GM12878 (cell line): ENCODE measurements at regions not wholly inside any gene's neighbourhood (a gene's known extent, or its start where the extent isn't known, plus 50 kb on each side); places are given as distances from the start of the nearest gene placed in this dataset.

ENCODE experiments used
- BHLHE40 ChIP-seq, 2 experiments: fragments of 450-650 bp in 1 of 2; IDR thresholded peaks; 2 replicates each; pipeline ENCODE4 v1.6.1; 2011 to 2017; ENCODE audit warnings: low read depth in 2 of 2, borderline replicate concordance in 1 of 2, improper control_type of control experiment in 1 of 2, low read length in 1 of 2, mild to moderate bottlenecking in 1 of 2
- CEBPB ChIP-seq, 2 experiments: fragments of 150-350 bp in 1 of 2; IDR thresholded peaks; 2 replicates each; pipeline ENCODE4 v1.6.1; 2012 to 2014; ENCODE audit warnings: low read depth in 2 of 2, low read length in 2 of 2, borderline replicate concordance in 1 of 2, inconsistent platforms in 1 of 2
- CHD2 ChIP-seq: IDR thresholded peaks from 2 replicates; pipeline ENCODE4 v1.6.1; 2011; ENCODE audit warnings: low read depth, low read length, improper control_type of control experiment, borderline replicate concordance
- KAT2A ChIP-seq: conservative IDR thresholded peaks from 2 replicates; pipeline ENCODE4 v1.6.1; 2011; ENCODE audit warnings: low read depth, low read length; ENCODE audit not compliant: control insufficient read depth
- MTA2 ChIP-seq: fragments of 450-650 bp; IDR thresholded peaks from 2 replicates; pipeline ENCODE4 v1.6.1; 2016; ENCODE audit warnings: low read depth, mild to moderate bottlenecking, moderate library complexity
- MTA3 ChIP-seq: IDR thresholded peaks from 2 replicates; pipeline ENCODE4 v1.6.1; 2012; ENCODE audit warnings: low read length, inconsistent platforms, borderline replicate concordance
- MXI1 ChIP-seq: fragments of 150-350 bp; IDR thresholded peaks from 2 replicates; pipeline ENCODE4 v1.6.1; 2011; ENCODE audit warnings: low read depth, mild to moderate bottlenecking, inconsistent platforms, low read length, improper control_type of control experiment
- MYB ChIP-seq: fragments of 150-350 bp; IDR thresholded peaks from 2 replicates; pipeline ENCODE4 v1.6.1; 2014; ENCODE audit warnings: mild to moderate bottlenecking, low read depth, low read length, borderline replicate concordance
- SP1 ChIP-seq: IDR thresholded peaks from one replicate; pipeline ENCODE4 v1.6.1; 2011; ENCODE audit warnings: low read depth, low read length
- STAT3 ChIP-seq: IDR thresholded peaks from 2 replicates; pipeline ENCODE4 v1.6.1; 2011; ENCODE audit warnings: low read depth, low read length, improper control_type of control experiment
- ZNF384 ChIP-seq: IDR thresholded peaks from 2 replicates; pipeline ENCODE4 v1.6.1; 2012; ENCODE audit warnings: low read depth, mild to moderate bottlenecking, low read length, improper control_type of control experiment, borderline replicate concordance
- TF ChIP-seq, protein P1 (sequence below): fragments of 150-350 bp; IDR thresholded peaks from 2 replicates; pipeline ENCODE4 v1.6.1; 2014; ENCODE audit warnings: mild to moderate bottlenecking, low read depth, low read length
- TF ChIP-seq, protein P2 (sequence below): IDR thresholded peaks from 2 replicates; pipeline ENCODE4 v1.6.1; 2011; ENCODE audit warnings: mild to moderate bottlenecking, low read depth, low read length, moderate library complexity; ENCODE audit not compliant: insufficient replicate concordance
- TF ChIP-seq, protein P3 (sequence below): fragments of 450-650 bp; conservative IDR thresholded peaks from 2 replicates; pipeline ENCODE4 v1.6.1; 2017; ENCODE audit warnings: mild to moderate bottlenecking, moderate library complexity
- TF ChIP-seq, protein P4 (sequence below): fragments of 450-650 bp; IDR thresholded peaks from 2 replicates; pipeline ENCODE4 v1.6.1; 2017; ENCODE audit warnings: mild to moderate bottlenecking
- TF ChIP-seq, protein P5 (sequence below): IDR thresholded peaks from 2 replicates; pipeline ENCODE4 v1.6.1; 2011; ENCODE audit warnings: low read depth, low read length, improper control_type of control experiment, borderline replicate concordance
- TF ChIP-seq, protein P6 (sequence below): fragments of 450-650 bp; formaldehyde crosslinking; IDR thresholded peaks from 2 replicates; pipeline ENCODE4 v1.5.0; 2022; ENCODE audit warnings: mild to moderate bottlenecking, missing genetic modification characterization

DNA sequence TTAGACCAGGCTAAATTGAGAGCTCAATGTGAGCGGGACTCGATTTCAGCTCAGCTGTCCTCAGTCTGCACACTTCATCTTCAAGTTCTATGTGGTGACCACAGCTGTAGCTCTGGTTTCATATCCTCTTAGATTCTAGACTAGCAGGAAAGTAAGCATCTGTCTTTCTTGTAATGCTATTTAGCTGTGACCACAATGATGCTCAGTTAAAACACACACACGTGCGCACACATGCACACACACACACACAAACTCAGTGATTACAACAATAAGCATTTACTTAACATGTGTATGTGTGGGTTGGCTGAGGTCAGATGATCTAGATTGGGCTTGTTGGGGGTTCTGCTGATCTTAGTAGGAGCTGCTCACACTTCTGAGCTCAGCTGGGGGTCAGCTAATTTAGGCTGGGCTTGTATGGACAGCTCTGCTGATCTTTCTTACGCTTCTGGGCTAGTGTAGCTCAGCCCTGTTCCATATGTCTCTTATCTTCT lies 82.5 kb downstream of the ZNF365 start (continued):
- no peak for TF ChIP-seq ZNF384
- 0 out of 2 replicates have a peak, but pooled peaks have one; percentile 52 for TF ChIP-seq STAT3
- peak; percentile 20; the same call in 1 of the 2 replicates for TF ChIP-seq MYB
- TF ChIP-seq, protein P1, sequence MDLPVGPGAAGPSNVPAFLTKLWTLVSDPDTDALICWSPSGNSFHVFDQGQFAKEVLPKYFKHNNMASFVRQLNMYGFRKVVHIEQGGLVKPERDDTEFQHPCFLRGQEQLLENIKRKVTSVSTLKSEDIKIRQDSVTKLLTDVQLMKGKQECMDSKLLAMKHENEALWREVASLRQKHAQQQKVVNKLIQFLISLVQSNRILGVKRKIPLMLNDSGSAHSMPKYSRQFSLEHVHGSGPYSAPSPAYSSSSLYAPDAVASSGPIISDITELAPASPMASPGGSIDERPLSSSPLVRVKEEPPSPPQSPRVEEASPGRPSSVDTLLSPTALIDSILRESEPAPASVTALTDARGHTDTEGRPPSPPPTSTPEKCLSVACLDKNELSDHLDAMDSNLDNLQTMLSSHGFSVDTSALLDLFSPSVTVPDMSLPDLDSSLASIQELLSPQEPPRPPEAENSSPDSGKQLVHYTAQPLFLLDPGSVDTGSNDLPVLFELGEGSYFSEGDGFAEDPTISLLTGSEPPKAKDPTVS, result no peak
- TF ChIP-seq MTA3, result peak; percentile 87; the same call in 1 of the 2 replicates
- peak; percentile 100 for TF ChIP-seq BHLHE40 (IDR thresholded peaks at IDR 0.05; ENCODE audit: borderline replicate concordance in 1 of 2, low read depth in 2 of 2, low read length in 1 of 2)
- TF ChIP-seq CHD2, result peak; percentile 73; the same call in 1 of the 2 replicates
- TF ChIP-seq, protein P2, sequence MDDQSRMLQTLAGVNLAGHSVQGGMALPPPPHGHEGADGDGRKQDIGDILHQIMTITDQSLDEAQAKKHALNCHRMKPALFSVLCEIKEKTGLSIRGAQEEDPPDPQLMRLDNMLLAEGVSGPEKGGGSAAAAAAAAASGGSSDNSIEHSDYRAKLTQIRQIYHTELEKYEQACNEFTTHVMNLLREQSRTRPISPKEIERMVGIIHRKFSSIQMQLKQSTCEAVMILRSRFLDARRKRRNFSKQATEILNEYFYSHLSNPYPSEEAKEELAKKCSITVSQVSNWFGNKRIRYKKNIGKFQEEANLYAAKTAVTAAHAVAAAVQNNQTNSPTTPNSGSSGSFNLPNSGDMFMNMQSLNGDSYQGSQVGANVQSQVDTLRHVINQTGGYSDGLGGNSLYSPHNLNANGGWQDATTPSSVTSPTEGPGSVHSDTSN, result no peak
- TF ChIP-seq, protein P3, sequence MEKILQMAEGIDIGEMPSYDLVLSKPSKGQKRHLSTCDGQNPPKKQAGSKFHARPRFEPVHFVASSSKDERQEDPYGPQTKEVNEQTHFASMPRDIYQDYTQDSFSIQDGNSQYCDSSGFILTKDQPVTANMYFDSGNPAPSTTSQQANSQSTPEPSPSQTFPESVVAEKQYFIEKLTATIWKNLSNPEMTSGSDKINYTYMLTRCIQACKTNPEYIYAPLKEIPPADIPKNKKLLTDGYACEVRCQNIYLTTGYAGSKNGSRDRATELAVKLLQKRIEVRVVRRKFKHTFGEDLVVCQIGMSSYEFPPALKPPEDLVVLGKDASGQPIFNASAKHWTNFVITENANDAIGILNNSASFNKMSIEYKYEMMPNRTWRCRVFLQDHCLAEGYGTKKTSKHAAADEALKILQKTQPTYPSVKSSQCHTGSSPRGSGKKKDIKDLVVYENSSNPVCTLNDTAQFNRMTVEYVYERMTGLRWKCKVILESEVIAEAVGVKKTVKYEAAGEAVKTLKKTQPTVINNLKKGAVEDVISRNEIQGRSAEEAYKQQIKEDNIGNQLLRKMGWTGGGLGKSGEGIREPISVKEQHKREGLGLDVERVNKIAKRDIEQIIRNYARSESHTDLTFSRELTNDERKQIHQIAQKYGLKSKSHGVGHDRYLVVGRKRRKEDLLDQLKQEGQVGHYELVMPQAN, result no peak; the same call in 1 of the 2 replicates
- peak; percentile 11; the same call in 1 of the 2 replicates for TF ChIP-seq MXI1
- no peak for TF ChIP-seq KAT2A
- peak in 1 of 2 experiments; percentile 73; a peak in 1 of 4 replicates for TF ChIP-seq CEBPB (IDR thresholded peaks at IDR 0.05; ENCODE audit: borderline replicate concordance in 1 of 2, low read depth in 2 of 2, low read length in 2 of 2)
- peak; percentile 97 for TF ChIP-seq MTA2
- TF ChIP-seq, protein P4, sequence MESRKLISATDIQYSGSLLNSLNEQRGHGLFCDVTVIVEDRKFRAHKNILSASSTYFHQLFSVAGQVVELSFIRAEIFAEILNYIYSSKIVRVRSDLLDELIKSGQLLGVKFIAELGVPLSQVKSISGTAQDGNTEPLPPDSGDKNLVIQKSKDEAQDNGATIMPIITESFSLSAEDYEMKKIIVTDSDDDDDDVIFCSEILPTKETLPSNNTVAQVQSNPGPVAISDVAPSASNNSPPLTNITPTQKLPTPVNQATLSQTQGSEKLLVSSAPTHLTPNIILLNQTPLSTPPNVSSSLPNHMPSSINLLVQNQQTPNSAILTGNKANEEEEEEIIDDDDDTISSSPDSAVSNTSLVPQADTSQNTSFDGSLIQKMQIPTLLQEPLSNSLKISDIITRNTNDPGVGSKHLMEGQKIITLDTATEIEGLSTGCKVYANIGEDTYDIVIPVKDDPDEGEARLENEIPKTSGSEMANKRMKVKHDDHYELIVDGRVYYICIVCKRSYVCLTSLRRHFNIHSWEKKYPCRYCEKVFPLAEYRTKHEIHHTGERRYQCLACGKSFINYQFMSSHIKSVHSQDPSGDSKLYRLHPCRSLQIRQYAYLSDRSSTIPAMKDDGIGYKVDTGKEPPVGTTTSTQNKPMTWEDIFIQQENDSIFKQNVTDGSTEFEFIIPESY, result no peak
- TF ChIP-seq SP1, result peak; percentile 17
- TF ChIP-seq, protein P5, sequence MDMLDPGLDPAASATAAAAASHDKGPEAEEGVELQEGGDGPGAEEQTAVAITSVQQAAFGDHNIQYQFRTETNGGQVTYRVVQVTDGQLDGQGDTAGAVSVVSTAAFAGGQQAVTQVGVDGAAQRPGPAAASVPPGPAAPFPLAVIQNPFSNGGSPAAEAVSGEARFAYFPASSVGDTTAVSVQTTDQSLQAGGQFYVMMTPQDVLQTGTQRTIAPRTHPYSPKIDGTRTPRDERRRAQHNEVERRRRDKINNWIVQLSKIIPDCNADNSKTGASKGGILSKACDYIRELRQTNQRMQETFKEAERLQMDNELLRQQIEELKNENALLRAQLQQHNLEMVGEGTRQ, result peak; percentile 4; the same call in 1 of the 2 replicates
- TF ChIP-seq, protein P6, sequence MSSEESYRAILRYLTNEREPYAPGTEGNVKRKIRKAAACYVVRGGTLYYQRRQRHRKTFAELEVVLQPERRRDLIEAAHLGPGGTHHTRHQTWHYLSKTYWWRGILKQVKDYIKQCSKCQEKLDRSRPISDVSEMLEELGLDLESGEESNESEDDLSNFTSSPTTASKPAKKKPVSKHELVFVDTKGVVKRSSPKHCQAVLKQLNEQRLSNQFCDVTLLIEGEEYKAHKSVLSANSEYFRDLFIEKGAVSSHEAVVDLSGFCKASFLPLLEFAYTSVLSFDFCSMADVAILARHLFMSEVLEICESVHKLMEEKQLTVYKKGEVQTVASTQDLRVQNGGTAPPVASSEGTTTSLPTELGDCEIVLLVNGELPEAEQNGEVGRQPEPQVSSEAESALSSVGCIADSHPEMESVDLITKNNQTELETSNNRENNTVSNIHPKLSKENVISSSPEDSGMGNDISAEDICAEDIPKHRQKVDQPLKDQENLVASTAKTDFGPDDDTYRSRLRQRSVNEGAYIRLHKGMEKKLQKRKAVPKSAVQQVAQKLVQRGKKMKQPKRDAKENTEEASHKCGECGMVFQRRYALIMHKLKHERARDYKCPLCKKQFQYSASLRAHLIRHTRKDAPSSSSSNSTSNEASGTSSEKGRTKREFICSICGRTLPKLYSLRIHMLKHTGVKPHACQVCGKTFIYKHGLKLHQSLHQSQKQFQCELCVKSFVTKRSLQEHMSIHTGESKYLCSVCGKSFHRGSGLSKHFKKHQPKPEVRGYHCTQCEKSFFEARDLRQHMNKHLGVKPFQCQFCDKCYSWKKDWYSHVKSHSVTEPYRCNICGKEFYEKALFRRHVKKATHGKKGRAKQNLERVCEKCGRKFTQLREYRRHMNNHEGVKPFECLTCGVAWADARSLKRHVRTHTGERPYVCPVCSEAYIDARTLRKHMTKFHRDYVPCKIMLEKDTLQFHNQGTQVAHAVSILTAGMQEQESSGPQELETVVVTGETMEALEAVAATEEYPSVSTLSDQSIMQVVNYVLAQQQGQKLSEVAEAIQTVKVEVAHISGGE (CRISPR knock-in tag), result no peak
